K562 (cell line): ENCODE measurements at regions not wholly inside any gene's neighbourhood (a gene's known extent, or its start where the extent isn't known, plus 50 kb on each side); places are given as distances from the start of the nearest gene placed in this dataset.

Experiments used
- ARID3A ChIP-seq: IDR thresholded peaks from 2 replicates; pipeline ENCODE4 v1.6.1; 2012; ENCODE audit warnings: low read depth, low read length, improper control_type of control experiment, borderline replicate concordance
- ARID3B ChIP-seq: fragments of 250-450 bp; sonication (Bioruptor Pico); IDR thresholded peaks from 2 replicates; pipeline ENCODE4 v1.4.0; 2020; ENCODE audit warnings: borderline replicate concordance
- ATF2 ChIP-seq: sonication (generic); formaldehyde crosslinking; IDR thresholded peaks from 2 replicates; pipeline ENCODE4 v1.8.1; 2022; ENCODE audit warnings: missing genetic modification reagents
- FOSL1 ChIP-seq: fragments of 200-800 bp; sonication (Bioruptor generic); conservative IDR thresholded peaks from 2 replicates; pipeline ENCODE4 v1.6.1; 2016; ENCODE audit warnings: missing genetic modification characterization, missing compliant biosample characterization
- GMEB1 ChIP-seq: fragments of 250-450 bp; sonication (Bioruptor Pico); IDR thresholded peaks from 2 replicates; pipeline ENCODE4 v1.4.0; 2020; ENCODE audit warnings: mild to moderate bottlenecking
- HNRNPUL1 ChIP-seq: fragments of 200-400 bp; formaldehyde crosslinking; IDR thresholded peaks from 2 replicates; pipeline ENCODE4 v1.6.1; 2017; ENCODE audit warnings: low read length
- HSF4 ChIP-seq: fragments of 250-450 bp; sonication (Bioruptor Pico); IDR thresholded peaks from 2 replicates; pipeline ENCODE4 v2.1.2; 2022; ENCODE audit warnings: mild to moderate bottlenecking, moderate library complexity, borderline replicate concordance
- IFI16 ChIP-seq: fragments of 250-450 bp; sonication (Bioruptor Pico); IDR thresholded peaks from 2 replicates; pipeline ENCODE4 v2.1.2; 2022; ENCODE audit warnings: mild to moderate bottlenecking, inconsistent platforms
- JUN ChIP-seq, 2 experiments: sonication (generic) in 1 of 2; formaldehyde crosslinking in 1 of 2; IDR thresholded peaks; 2 replicates each; pipeline versions ENCODE4 v1.6.1 to v1.8.0; 2012 to 2022; ENCODE audit warnings: borderline replicate concordance in 2 of 2, mild to moderate bottlenecking in 2 of 2, improper control_type of control experiment in 1 of 2, low read depth in 1 of 2, low read length in 1 of 2, missing genetic modification reagents in 1 of 2
- KHSRP ChIP-seq: fragments of 450-650 bp; IDR thresholded peaks from 2 replicates; pipeline ENCODE4 v1.6.1; 2017
- MAFF ChIP-seq: IDR thresholded peaks from 2 replicates; pipeline ENCODE4 v1.6.1; 2012; ENCODE audit warnings: low read length, improper control_type of control experiment
- NR2F6 ChIP-seq: fragments of 450-650 bp; formaldehyde crosslinking; IDR thresholded peaks from 2 replicates; pipeline ENCODE4 v1.4.0; 2020; ENCODE audit warnings: mild to moderate bottlenecking
- PHB ChIP-seq: fragments of 250-450 bp; sonication (Bioruptor Pico); IDR thresholded peaks from 2 replicates; pipeline ENCODE4 v1.5.0; 2021
- RB1 ChIP-seq: fragments of 450-650 bp; IDR thresholded peaks from 2 replicates; pipeline ENCODE4 v1.6.1; 2017; ENCODE audit warnings: low read depth, mild to moderate bottlenecking
- TEAD2 ChIP-seq: fragments of 450-650 bp; IDR thresholded peaks from 2 replicates; pipeline ENCODE4 v1.6.1; 2016; ENCODE audit warnings: missing genetic modification characterization, control low read depth, missing compliant biosample characterization
- TOE1 ChIP-seq, 2 experiments: fragments of 450-650 bp in 1 of 2; sonication (generic) in 1 of 2; formaldehyde crosslinking in 1 of 2; IDR thresholded peaks; 2 replicates each; pipeline versions ENCODE4 v1.7.1 to v1.8.0; 2016 to 2022; ENCODE audit warnings: borderline replicate concordance in 2 of 2, mild to moderate bottlenecking in 2 of 2, antibody characterized with exemption in 1 of 2, inconsistent platforms in 1 of 2, low read depth in 1 of 2, missing genetic modification reagents in 1 of 2, moderate library complexity in 1 of 2
- U2AF2 ChIP-seq: fragments of 200-400 bp; formaldehyde crosslinking; optimal IDR thresholded peaks from 2 replicates; pipeline ENCODE3; 2017; ENCODE audit warnings: low read depth, mild to moderate bottlenecking, low read length
- ZBTB11 ChIP-seq, 3 experiments: fragments of 200-800 bp in 1 of 3; fragments of 250-450 bp in 1 of 3; fragments of 450-650 bp in 1 of 3; sonication (Bioruptor Pico) in 1 of 3; sonication (Bioruptor generic) in 1 of 3; formaldehyde crosslinking in 1 of 3; IDR thresholded peaks; 2 replicates each; pipeline versions ENCODE4 v1.6.1 to v1.8.0; 2016 to 2022; ENCODE audit warnings: mild to moderate bottlenecking in 2 of 3, missing genetic modification characterization in 2 of 3, missing compliant biosample characterization in 1 of 3, moderate library complexity in 1 of 3
- ZNF282 ChIP-seq: sonication (generic); formaldehyde crosslinking; IDR thresholded peaks from 2 replicates; pipeline ENCODE4 v1.8.1; 2023; ENCODE audit warnings: missing genetic modification reagents

- TF ChIP-seq ZBTB11 (CRISPR knock-in tag; IDR thresholded peaks at IDR 0.05) (no peak), ZNF282 (CRISPR knock-in tag) (no peak), KHSRP (no peak), ARID3A (no peak), HSF4 (CRISPR knock-in tag) (no peak), IFI16 (CRISPR knock-in tag) (no peak), JUN (IDR thresholded peaks at IDR 0.05; ENCODE audit: borderline replicate concordance, low read depth, low read length) (no peak), JUN (CRISPR knock-in tag; IDR thresholded peaks at IDR 0.05; ENCODE audit: borderline replicate concordance) (no peak), TOE1 (IDR thresholded peaks at IDR 0.05; ENCODE audit: borderline replicate concordance) (no peak), TOE1 (CRISPR knock-in tag; IDR thresholded peaks at IDR 0.05; ENCODE audit: borderline replicate concordance, low read depth) (no peak), NR2F6 (CRISPR knock-in tag) (no peak), ATF2 (no peak), HNRNPUL1 (no peak), TEAD2 (no peak), U2AF2 (no peak), ARID3B (CRISPR knock-in tag) (no peak), RB1 (no peak), FOSL1 (tag) (peak; percentile 50), PHB (no peak), GMEB1 (0 out of 2 replicates have a peak, but pooled peaks have one; percentile 5), MAFF (peak; percentile 98)
These were observed 412.6 kb upstream of the RUNX1 start (continued) for GRCh38 chr21:35461700-35462099.
